Neutrophil (primary cell): ENCODE measurements at regions not wholly inside any gene's neighbourhood (a gene's known extent, or its start where the extent isn't known, plus 50 kb on each side); places are given as distances from the start of the nearest gene placed in this dataset.

Experiments used
- H3K27ac ChIP-seq: fragments of 200-600 bp; sonication (generic); 2 replicates; pipeline ENCODE4 v1.5.1; 2016; ENCODE audit warnings: mild to moderate bottlenecking, moderate library complexity
- H3K27me3 ChIP-seq: fragments of 200-600 bp; sonication (generic); 2 replicates; pipeline ENCODE4 v1.6.0; 2016; ENCODE audit warnings: mild to moderate bottlenecking
- H3K36me3 ChIP-seq: fragments of 200-600 bp; sonication (generic); 2 replicates; pipeline ENCODE4 v1.5.1; 2017
- H3K4me1 ChIP-seq, 2 experiments: fragments of 200-600 bp in 1 of 2; sonication (generic) in 1 of 2; 1 replicate in 1 of 2; 2 replicates in 1 of 2; pipeline versions ENCODE4 v1.5.1 to v1.6.1; 2013 to 2016; ENCODE audit warnings: low read depth in 1 of 2, low read length in 1 of 2, mild to moderate bottlenecking in 1 of 2, moderate library complexity in 1 of 2; ENCODE audit not compliant: control insufficient read depth in 1 of 2, insufficient read depth in 1 of 2
- H3K4me3 ChIP-seq, 2 experiments: fragments of 200-600 bp in 1 of 2; sonication (generic) in 1 of 2; 1 replicate in 1 of 2; 2 replicates in 1 of 2; pipeline ENCODE4 v1.5.1; 2013 to 2016; ENCODE audit warnings: low read depth in 1 of 2, low read length in 1 of 2, mild to moderate bottlenecking in 1 of 2, moderate library complexity in 1 of 2
- H3K9me3 ChIP-seq: fragments of 200-600 bp; sonication (generic); 2 replicates; pipeline ENCODE4 v1.5.1; 2016
- TF ChIP-seq, protein P1 (sequence below): fragments of 200-600 bp; sonication (generic); IDR thresholded peaks from 2 replicates; pipeline ENCODE4 v1.5.1; 2016; ENCODE audit warnings: antibody characterized with exemption

DNA sequence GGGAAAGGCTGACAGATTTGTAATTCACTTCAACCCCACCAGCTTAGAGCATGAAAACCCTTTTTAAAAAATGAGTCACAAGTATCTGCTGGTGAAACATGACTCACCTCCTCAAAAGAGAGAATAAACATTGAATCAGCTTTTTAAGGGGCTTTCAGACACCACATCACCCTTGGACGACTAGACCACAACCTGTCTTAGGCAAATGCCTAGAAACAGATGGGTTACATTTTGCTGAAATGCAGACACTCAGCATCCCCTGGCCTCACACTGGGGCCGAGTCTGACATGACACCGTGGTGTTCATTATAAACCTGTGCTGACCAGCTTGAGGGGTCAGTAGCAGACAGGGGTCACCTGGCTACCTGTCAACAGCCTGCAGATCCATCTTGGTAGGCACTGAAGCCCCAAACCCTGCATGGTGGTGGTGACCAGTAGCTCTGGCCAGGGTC, 175.3 kb upstream of the CST7 start:
- Histone ChIP-seq H3K4me3 (no peak overlapping the region), H3K36me3 (no peaks in the 10 kb centered on the region), H3K27me3 (peaks cover 36% of the 10 kb centered on the region), H3K27ac (no peak overlapping the region), H3K9me3 (no peaks in the 10 kb centered on the region), H3K4me1 (no peaks in the 10 kb centered on the region)
- TF ChIP-seq, protein P1, sequence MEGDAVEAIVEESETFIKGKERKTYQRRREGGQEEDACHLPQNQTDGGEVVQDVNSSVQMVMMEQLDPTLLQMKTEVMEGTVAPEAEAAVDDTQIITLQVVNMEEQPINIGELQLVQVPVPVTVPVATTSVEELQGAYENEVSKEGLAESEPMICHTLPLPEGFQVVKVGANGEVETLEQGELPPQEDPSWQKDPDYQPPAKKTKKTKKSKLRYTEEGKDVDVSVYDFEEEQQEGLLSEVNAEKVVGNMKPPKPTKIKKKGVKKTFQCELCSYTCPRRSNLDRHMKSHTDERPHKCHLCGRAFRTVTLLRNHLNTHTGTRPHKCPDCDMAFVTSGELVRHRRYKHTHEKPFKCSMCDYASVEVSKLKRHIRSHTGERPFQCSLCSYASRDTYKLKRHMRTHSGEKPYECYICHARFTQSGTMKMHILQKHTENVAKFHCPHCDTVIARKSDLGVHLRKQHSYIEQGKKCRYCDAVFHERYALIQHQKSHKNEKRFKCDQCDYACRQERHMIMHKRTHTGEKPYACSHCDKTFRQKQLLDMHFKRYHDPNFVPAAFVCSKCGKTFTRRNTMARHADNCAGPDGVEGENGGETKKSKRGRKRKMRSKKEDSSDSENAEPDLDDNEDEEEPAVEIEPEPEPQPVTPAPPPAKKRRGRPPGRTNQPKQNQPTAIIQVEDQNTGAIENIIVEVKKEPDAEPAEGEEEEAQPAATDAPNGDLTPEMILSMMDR: no peak

DNA sequence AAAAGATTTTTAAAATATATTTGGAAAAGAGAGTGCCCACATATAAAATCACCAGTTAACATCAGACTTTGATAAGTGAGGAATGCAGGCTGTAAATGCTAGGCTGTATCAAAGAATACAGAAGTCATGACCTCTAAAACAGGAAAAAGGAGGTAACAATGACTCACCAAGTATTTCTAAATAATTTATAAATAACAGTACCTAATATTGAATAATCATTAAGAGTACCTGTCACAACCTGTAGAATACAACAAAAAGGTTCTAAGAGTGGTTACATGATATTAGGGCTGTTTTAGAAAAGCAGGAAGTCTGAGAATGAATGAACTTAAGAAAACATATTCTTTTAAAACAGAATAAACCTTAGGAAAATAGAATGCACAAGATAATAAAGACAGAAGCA, 173.1 kb upstream of the CST7 start:
- Histone ChIP-seq H3K27ac (no peak overlapping the region), H3K4me3 (no peak overlapping the region), H3K27me3 (peaks cover 58% of the 10 kb centered on the region), H3K9me3 (no peaks in the 10 kb centered on the region), H3K36me3 (no peaks in the 10 kb centered on the region), H3K4me1 (no peaks in the 10 kb centered on the region)
- TF ChIP-seq, protein P1: no peak

DNA sequence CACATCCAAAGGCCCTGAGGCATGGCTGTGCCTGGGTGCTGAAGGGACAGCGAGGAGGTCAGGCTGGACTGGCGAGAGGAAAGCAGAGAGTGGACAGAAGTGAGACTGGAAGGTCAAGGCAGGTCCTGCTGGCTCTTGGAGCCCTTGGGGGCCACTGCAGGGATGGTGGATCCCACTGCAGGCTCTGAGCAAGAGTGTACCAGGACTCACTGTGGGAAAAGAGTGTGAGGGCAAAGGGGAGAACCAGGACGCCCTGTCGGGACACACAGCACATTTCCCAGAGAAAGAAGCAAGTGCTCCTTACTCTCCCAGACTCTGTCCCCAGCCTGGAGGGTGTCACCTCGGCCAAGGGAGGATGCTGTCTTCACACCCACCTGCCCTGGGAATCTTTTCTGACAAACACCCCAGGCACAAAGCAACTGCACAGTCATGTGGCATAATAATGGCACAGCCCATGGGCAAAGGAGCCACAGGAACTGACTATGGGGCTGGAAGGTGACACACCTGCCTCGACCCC, 172.3 kb upstream of the CST7 start:
- H3K9me3 ChIP-seq: no peaks in the 10 kb centered on the region
- H3K4me1 ChIP-seq: no peaks in the 10 kb centered on the region
- no peaks in the 10 kb centered on the region for H3K36me3 ChIP-seq
- TF ChIP-seq, protein P1: no peak
- H3K4me3 ChIP-seq: no peak overlapping the region
- no peak overlapping the region for H3K27ac ChIP-seq
- H3K27me3 ChIP-seq: peaks cover 52% of the 10 kb centered on the region

DNA sequence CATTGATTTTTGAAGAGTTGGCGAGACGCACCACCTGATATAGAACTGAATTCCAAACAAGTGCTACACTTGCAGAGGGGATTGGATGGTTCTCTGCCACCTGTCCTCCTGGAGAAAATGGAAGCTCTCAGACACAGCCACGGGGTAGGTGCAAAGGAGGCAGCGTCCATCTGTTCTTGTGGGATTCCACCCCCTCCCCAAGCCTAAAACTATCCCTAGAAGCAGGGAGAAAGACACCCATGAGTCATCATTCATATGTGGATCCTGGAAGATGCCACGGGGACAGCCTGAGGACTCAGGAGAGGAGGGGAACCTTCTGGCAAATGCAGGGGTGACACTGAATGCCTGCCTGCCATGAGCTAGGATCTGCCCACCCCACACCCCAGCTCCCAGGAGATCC, 171.3 kb upstream of the CST7 start:
- H3K9me3 ChIP-seq: no peaks in the 10 kb centered on the region
- H3K4me3 ChIP-seq: no peak overlapping the region
- TF ChIP-seq, protein P1: no peak
- no peak overlapping the region for H3K27ac ChIP-seq
- H3K36me3 ChIP-seq: no peaks in the 10 kb centered on the region
- peaks cover 43% of the 10 kb centered on the region for H3K27me3 ChIP-seq
- no peaks in the 10 kb centered on the region for H3K4me1 ChIP-seq

DNA sequence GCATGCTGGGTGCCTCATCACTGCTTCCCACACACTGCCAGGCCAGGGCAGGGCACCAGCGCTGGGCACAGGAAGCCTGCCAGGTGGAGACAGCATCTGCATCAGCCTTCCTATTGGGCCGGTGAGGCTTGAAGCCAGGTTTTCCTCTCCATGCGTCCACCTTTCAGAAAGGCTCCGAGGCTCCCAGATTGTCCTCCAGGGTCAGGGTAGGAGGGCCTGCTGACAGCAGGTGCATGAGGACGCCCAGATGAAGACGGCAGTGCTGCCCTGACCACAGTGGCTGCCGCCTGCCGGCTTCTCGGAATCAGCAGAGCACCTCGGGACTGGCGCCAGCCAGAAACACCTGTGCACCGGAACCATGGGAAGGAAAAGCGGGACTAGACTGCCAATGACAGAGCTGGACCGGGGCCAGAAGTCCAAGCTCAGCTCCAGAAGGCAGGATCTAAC, 170.5 kb upstream of the CST7 start:
- H3K4me3 ChIP-seq: no peak overlapping the region
- peaks cover 38% of the 10 kb centered on the region for H3K27me3 ChIP-seq
- no peaks in the 10 kb centered on the region for H3K4me1 ChIP-seq

More for the DNA sequence above, 170.5 kb upstream of the CST7 start:
- TF ChIP-seq, protein P1: no peak
- no peaks in the 10 kb centered on the region for H3K36me3 ChIP-seq
- H3K9me3 ChIP-seq: no peaks in the 10 kb centered on the region
- H3K27ac ChIP-seq: no peak overlapping the region
